GM19099 (cell line): ENCODE measurements at regions not wholly inside any gene's neighbourhood (a gene's known extent, or its start where the extent isn't known, plus 50 kb on each side); places are given as distances from the start of the nearest gene placed in this dataset.

Experiments used
- POLR2A ChIP-seq: IDR thresholded peaks from 3 replicates; pipeline ENCODE4 v1.6.1; 2011; ENCODE audit warnings: low read depth; ENCODE audit not compliant: insufficient read length; ENCODE audit errors: extremely low read depth

GRCh38 chr5:167530548-167530947 is 760.9 kb upstream of the WWC1 start:
- no peak for TF ChIP-seq POLR2A

- TF ChIP-seq POLR2A: no peak
Measured at GRCh38 chr5:167533814-167534795, 757.3 kb upstream of the WWC1 start.

GRCh38 chr5:167539747-167540146 is 751.7 kb upstream of the WWC1 start:
- no peak for TF ChIP-seq POLR2A

GRCh38 chr5:167546270-167546669 is 745.2 kb upstream of the WWC1 start:
- TF ChIP-seq POLR2A: no peak

GRCh38 chr5:167552356-167552755 is 739.1 kb upstream of the WWC1 start:
- TF ChIP-seq POLR2A: no peak

- no peak for TF ChIP-seq POLR2A
Measured at GRCh38 chr5:167553511-167553910, 737.9 kb upstream of the WWC1 start.

GRCh38 chr5:167554564-167555290 is 736.7 kb upstream of the WWC1 start:
- no peak for TF ChIP-seq POLR2A

GRCh38 chr5:167555565-167556166 is 735.8 kb upstream of the WWC1 start:
- TF ChIP-seq POLR2A: no peak

- no peak for TF ChIP-seq POLR2A
Measured at GRCh38 chr5:167557359-167557758, 734.1 kb upstream of the WWC1 start.

GRCh38 chr5:167561796-167562195 is 729.6 kb upstream of the WWC1 start:
- TF ChIP-seq POLR2A: no peak

GRCh38 chr5:167564275-167564674 is 727.2 kb upstream of the WWC1 start:
- no peak for TF ChIP-seq POLR2A

- no peak for TF ChIP-seq POLR2A
Measured at GRCh38 chr5:167565189-167565954, 726.1 kb upstream of the WWC1 start.

- no peak for TF ChIP-seq POLR2A
Measured at GRCh38 chr5:167570431-167570830, 721.0 kb upstream of the WWC1 start.

- no peak for TF ChIP-seq POLR2A
Measured at GRCh38 chr5:167571824-167572223, 719.6 kb upstream of the WWC1 start.
